ENCODE measurements at regions not wholly inside any gene's neighbourhood (a gene's known extent, or its start where the extent isn't known, plus 50 kb on each side); places are given as distances from the start of the nearest gene placed in this dataset.

GRCh38 chr2:53403792-53404413 lies 363.7 kb upstream of the CHAC2 start:
- TF ChIP-seq EP300 (IDR thresholded peaks at IDR 0.05) (no peak), CTCF (IDR thresholded peaks at IDR 0.05) (no peak)
